Hepatocyte (in vitro differentiated cells): ENCODE measurements at regions not wholly inside any gene's neighbourhood (a gene's known extent, or its start where the extent isn't known, plus 50 kb on each side); places are given as distances from the start of the nearest gene placed in this dataset.

ENCODE experiments used
- DNase-seq: peaks from one replicate; pipeline ENCODE4 v3.0.0-alpha.2; 2016; ENCODE audit warnings: low spot score
- H2AFZ ChIP-seq: fragments of 200-600 bp; sonication (generic); 2 replicates; pipeline ENCODE4 v1.6.0; 2016; ENCODE audit warnings: antibody characterized with exemption, mild to moderate bottlenecking
- H3K27ac ChIP-seq: fragments of 200-600 bp; sonication (generic); 2 replicates; pipeline ENCODE4 v1.5.1; 2016; ENCODE audit warnings: mild to moderate bottlenecking
- H3K27me3 ChIP-seq: fragments of 200-600 bp; sonication (generic); 2 replicates; pipeline ENCODE4 v1.6.1; 2016
- H3K36me3 ChIP-seq: fragments of 200-600 bp; sonication (generic); replicated peaks from 2 replicates; pipeline ENCODE4 v1.5.1; 2016; ENCODE audit warnings: low read depth; ENCODE audit not compliant: insufficient read depth
- H3K4me1 ChIP-seq: fragments of 200-600 bp; sonication (generic); 2 replicates; pipeline ENCODE4 v1.5.1; 2016; ENCODE audit warnings: mild to moderate bottlenecking, moderate library complexity; ENCODE audit not compliant: insufficient read depth
- H3K4me2 ChIP-seq: fragments of 200-600 bp; sonication (generic); 2 replicates; pipeline ENCODE4 v1.6.0; 2016
- H3K4me3 ChIP-seq: fragments of 200-600 bp; sonication (generic); 2 replicates; pipeline ENCODE4 v1.5.1; 2016; ENCODE audit warnings: mild to moderate bottlenecking
- H3K79me2 ChIP-seq: fragments of 200-600 bp; sonication (generic); 2 replicates; pipeline ENCODE4 v1.6.0; 2017; ENCODE audit warnings: mild to moderate bottlenecking
- H3K9me2 ChIP-seq: fragments of 200-600 bp; sonication (generic); replicated peaks from 2 replicates; pipeline ENCODE4 v1.6.0; 2017; ENCODE audit warnings: mild to moderate bottlenecking; ENCODE audit not compliant: insufficient read depth
- H3K9me3 ChIP-seq: fragments of 200-600 bp; sonication (generic); 2 replicates; pipeline ENCODE4 v1.5.1; 2016; ENCODE audit warnings: low read depth, mild to moderate bottlenecking
- H4K20me1 ChIP-seq: fragments of 200-600 bp; sonication (generic); 2 replicates; pipeline ENCODE4 v1.6.0; 2016; ENCODE audit warnings: mild to moderate bottlenecking; ENCODE audit not compliant: insufficient read depth, poor library complexity, severe bottlenecking
- EZH2 ChIP-seq: fragments of 200-600 bp; sonication (generic); IDR thresholded peaks from 2 replicates; pipeline ENCODE4 v1.6.1; 2016; ENCODE audit warnings: antibody characterized with exemption, mild to moderate bottlenecking, borderline replicate concordance
- EZH2phosphoT487 ChIP-seq: fragments of 200-600 bp; sonication (generic); IDR thresholded peaks from one replicate; pipeline ENCODE4 v1.6.1; 2018; ENCODE audit warnings: antibody characterized with exemption, mild to moderate bottlenecking, low read depth, moderate library complexity; ENCODE audit not compliant: unreplicated experiment, severe bottlenecking
- WGBS: methylation state at CpG from one replicate; pipeline ENCODE4 v1.1.6; 2016; ENCODE audit warnings: low lambda C conversion rate; ENCODE audit errors: missing lambda C conversion rate; 5-methylcytosine and 5-hydroxymethylcytosine counted together
- TF ChIP-seq, protein P1 (sequence below): fragments of 200-600 bp; sonication (generic); IDR thresholded peaks from 2 replicates; pipeline ENCODE4 v1.5.1; 2016; ENCODE audit warnings: antibody characterized with exemption, mild to moderate bottlenecking; ENCODE audit not compliant: poor library complexity

GRCh38 chr10:3312403-3312940 is 139.9 kb upstream of the PITRM1 start:
- Histone ChIP-seq H4K20me1 (no peaks in the 10 kb centered on the region), H3K4me2 (no peak overlapping the region), H3K27me3 (peaks cover 7% of the 10 kb centered on the region), H3K9me2 (no peaks in the 10 kb centered on the region), H3K27ac (no peak overlapping the region), H3K9me3 (no peaks in the 10 kb centered on the region), H2AFZ (no peak overlapping the region), H3K79me2 (no peaks in the 10 kb centered on the region), H3K36me3 (no peaks in the 10 kb centered on the region), H3K4me3 (no peak overlapping the region), H3K4me1 (no peaks in the 10 kb centered on the region)
- no peak for DNase-seq
- TF ChIP-seq EZH2phosphoT487 (no peak), EZH2 (no peak)
- TF ChIP-seq, protein P1, sequence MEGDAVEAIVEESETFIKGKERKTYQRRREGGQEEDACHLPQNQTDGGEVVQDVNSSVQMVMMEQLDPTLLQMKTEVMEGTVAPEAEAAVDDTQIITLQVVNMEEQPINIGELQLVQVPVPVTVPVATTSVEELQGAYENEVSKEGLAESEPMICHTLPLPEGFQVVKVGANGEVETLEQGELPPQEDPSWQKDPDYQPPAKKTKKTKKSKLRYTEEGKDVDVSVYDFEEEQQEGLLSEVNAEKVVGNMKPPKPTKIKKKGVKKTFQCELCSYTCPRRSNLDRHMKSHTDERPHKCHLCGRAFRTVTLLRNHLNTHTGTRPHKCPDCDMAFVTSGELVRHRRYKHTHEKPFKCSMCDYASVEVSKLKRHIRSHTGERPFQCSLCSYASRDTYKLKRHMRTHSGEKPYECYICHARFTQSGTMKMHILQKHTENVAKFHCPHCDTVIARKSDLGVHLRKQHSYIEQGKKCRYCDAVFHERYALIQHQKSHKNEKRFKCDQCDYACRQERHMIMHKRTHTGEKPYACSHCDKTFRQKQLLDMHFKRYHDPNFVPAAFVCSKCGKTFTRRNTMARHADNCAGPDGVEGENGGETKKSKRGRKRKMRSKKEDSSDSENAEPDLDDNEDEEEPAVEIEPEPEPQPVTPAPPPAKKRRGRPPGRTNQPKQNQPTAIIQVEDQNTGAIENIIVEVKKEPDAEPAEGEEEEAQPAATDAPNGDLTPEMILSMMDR: no peak
- WGBS: 53% methylated on average over 12 of the region's 12 CpGs

GRCh38 chr10:3310016-3310784 is 137.6 kb upstream of the PITRM1 start:
- Histone ChIP-seq H3K79me2 (no peaks in the 10 kb centered on the region), H3K4me2 (no peak overlapping the region), H4K20me1 (no peaks in the 10 kb centered on the region), H3K4me3 (no peak overlapping the region), H2AFZ (no peak overlapping the region), H3K4me1 (no peaks in the 10 kb centered on the region), H3K27me3 (peaks cover 7% of the 10 kb centered on the region), H3K27ac (no peak overlapping the region), H3K9me2 (no peaks in the 10 kb centered on the region), H3K9me3 (no peaks in the 10 kb centered on the region), H3K36me3 (no peaks in the 10 kb centered on the region)
- 78% methylated on average over 8 of the region's 8 CpGs for WGBS
- DNase-seq: no peak
- TF ChIP-seq EZH2: no peak
- TF ChIP-seq EZH2phosphoT487: no peak
- TF ChIP-seq, protein P1: no peak

DNA sequence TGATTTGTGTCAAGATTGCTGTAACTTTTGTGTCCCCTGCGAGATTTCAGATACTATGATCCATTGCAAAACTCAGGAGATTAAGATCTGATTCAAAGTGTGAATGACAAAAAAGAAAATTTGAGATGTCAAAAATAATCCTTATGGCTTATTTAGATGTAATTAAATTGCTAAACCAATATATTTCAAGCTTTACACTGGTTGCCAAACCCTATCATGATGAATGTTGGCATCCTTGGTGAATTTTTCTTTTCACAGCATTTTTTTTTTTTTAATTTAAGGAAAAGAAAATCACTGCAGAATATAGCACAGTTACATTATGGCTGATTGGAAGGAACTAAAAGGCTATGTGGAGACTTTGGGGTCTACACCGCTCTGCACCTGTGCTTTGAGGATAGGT is 133.5 kb upstream of the PITRM1 start:
- Histone ChIP-seq H4K20me1 (no peaks in the 10 kb centered on the region), H3K4me2 (no peak overlapping the region), H3K9me3 (no peaks in the 10 kb centered on the region), H2AFZ (no peak overlapping the region), H3K4me3 (no peak overlapping the region), H3K9me2 (no peaks in the 10 kb centered on the region), H3K27me3 (no peaks in the 10 kb centered on the region), H3K27ac (no peak overlapping the region), H3K36me3 (no peaks in the 10 kb centered on the region), H3K79me2 (no peaks in the 10 kb centered on the region), H3K4me1 (no peaks in the 10 kb centered on the region)
- DNase-seq: no peak
- TF ChIP-seq, protein P1: no peak
- TF ChIP-seq EZH2 (no peak), EZH2phosphoT487 (no peak)
- 93% methylated on average over 2 of the region's 2 CpGs for WGBS
